Stimulated activated naive CD4-positive, alpha-beta T cell (primary cell): ENCODE measurements at regions not wholly inside any gene's neighbourhood (a gene's known extent, or its start where the extent isn't known, plus 50 kb on each side); places are given as distances from the start of the nearest gene placed in this dataset.
"Not testable (repeated sequence)": the region's sequence is repeated elsewhere in the genome, so short reads cannot be mapped to it uniquely, and the experiment has no call there.

Source experiments
- DNase-seq, 6 experiments: peaks; one replicate each; lab custom pipeline; 2025; lab: John Stamatoyannopoulos, UW

GRCh38 chr21:35170818-35171217 is 121.7 kb upstream of the RUNX1 start:
- no peak for DNase-seq

- DNase-seq, result no peak
Measured at GRCh38 chr21:35170244-35170643, 121.1 kb upstream of the RUNX1 start.

DNA sequence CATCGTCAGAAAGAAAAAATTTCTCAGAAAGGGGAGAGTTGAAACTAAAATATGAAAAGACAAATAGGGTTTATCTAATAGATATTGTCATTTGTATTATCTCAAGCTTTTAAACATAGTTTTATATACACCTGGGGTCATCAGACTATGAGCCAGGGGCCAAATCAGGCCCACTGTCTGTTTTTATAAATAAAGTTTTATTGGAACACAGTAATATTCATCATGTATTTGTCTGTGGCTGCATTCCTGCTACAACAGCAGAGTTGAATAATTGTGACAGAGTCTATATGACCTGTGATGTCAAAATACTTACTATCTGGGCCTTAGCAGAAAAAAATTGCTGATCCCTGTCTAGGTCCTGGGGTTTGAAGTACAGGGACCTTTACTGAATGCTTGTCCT is 120.5 kb upstream of the RUNX1 start:
- DNase-seq, result no peak

- no peak for DNase-seq
Measured at GRCh38 chr21:35168735-35169134, 119.6 kb upstream of the RUNX1 start.

DNA sequence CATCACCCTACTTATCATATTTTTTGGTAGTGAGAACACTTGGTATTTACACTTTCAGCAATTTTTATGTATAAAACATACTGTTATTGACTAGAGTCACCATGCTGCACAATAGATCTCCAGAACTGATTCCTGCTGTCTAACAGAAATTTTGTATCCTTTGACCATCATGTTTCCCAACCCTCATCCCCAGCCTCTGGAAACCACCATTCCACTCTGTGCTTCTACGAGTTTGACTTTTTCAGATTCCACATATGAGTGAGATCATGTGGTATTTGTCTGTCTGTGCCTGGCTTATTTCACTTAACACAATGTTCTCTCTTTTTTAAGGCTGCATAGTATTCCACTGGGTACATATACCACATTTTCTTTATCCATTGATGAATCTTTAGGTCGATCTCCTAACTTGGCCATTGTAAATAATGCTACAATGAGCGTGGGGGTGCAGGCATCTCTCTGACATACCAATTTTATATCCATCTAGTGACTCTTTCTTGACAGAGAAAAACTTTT is 115.9 kb upstream of the RUNX1 start:
- no peak for DNase-seq

- no peak for DNase-seq
Measured at GRCh38 chr21:35164380-35164779, 115.3 kb upstream of the RUNX1 start.

DNA sequence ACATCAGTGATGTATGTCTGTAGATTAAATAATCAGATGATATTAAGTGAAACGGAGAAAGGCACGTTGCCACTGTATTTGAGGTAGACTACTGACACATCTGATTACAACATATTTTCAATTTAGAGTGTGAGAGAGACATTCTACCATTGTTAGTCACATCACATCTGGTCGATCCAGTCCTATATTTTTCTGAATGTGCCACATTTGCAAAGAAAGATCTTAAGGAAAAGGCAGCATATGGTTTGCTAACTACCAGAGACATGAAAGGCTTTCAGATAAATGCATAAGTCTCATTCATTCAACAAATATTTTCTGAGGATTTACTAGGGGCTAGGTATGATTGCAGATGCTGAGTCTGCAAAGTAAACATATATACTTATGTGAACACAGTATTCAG is 114.3 kb upstream of the RUNX1 start:
- no peak for DNase-seq

- no peak for DNase-seq
Measured at GRCh38 chr21:35162831-35163230, 113.7 kb upstream of the RUNX1 start.

- no peak for DNase-seq
Measured at GRCh38 chr21:35159881-35160280, 110.8 kb upstream of the RUNX1 start.

GRCh38 chr21:35157374-35157773 is 108.3 kb upstream of the RUNX1 start:
- not testable (repeated sequence) for DNase-seq

GRCh38 chr21:35156293-35157278 is 107.5 kb upstream of the RUNX1 start:
- no peak for DNase-seq

DNA sequence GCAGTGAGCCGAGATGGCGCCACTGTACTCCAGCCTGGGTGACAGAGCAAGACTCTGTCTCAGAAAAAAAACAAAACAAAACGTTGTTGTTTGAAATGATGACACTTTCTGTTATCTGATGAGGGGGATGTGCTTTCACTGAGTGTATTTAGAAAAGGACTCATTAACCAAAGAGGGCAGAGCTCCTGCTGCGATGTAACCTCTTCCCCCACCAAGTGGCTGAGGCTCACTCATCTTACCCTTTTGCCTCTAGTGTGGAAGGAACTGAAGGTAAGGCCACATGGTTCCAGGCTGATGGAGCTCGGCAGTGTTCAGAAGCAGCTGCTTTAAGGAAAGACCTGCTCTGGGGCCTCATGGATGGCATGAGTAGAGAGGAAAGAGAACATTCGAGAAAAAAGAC is 105.7 kb upstream of the RUNX1 start:
- DNase-seq, result no peak

DNA sequence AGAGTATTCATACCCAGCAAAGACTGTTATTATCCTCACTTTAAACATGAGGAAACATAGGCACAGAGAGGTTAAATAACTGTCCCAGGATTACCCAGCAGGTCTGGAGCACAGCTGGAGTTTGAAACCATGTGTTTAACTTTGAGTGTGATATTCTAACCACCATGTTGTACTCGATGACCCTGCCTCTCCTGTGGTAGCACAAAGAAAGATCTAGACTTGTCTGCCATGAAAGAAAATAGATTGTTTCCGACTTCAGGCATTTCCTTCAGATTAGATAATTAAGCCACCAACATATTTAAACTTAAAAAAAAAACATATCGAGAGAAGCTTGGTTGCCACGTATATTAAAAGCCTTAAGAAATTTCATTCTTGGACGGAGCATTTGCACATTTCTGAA is 104.6 kb upstream of the RUNX1 start:
- no peak for DNase-seq

GRCh38 chr21:35150562-35151226 is 101.6 kb upstream of the RUNX1 start:
- DNase-seq, result no peak

GRCh38 chr21:35149698-35150097 is 100.6 kb upstream of the RUNX1 start:
- DNase-seq, result no peak

DNA sequence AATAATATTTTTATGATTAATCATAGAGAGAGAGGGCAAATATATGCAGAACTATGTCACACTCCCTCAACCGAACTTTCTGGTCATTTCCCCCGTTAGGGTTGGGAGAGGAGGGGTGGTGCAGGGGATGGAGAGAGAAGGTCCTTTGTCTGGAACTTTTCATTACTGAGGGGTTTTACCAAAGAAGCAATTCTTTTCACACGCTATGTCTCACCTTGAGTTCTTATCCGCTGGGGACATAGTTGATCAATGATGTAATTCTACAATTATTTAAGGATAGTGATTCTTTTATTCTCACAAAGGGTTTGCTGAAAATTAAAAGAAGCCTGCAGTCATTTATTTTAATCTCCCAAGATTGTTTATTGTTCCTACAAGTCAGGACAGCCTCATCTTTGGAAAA is 98.3 kb upstream of the RUNX1 start:
- no peak for DNase-seq

GRCh38 chr21:35145626-35146233 is 96.6 kb upstream of the RUNX1 start:
- no peak for DNase-seq

- no peak for DNase-seq
Measured at GRCh38 chr21:35144978-35145377, 95.9 kb upstream of the RUNX1 start.

GRCh38 chr21:35142036-35142815 is 93.1 kb upstream of the RUNX1 start:
- no peak for DNase-seq

DNA sequence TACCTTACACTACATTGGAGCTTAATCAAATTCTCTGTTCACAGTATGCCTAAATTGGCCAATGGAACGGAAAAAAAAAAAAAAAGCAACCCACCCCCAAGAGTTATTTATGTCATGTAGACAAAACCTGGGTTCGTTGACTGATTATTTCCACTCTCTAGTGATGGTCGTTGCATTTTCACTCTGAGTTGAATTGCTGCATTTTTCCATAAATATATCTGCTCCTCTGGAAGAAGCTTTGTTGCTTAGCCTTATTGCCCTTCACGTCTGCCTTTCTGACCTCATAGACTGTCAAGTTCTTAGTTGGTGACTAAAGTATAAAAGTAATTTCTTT is 90.2 kb upstream of the RUNX1 start:
- no peak for DNase-seq

GRCh38 chr21:35138665-35139381 is 89.7 kb upstream of the RUNX1 start:
- DNase-seq, result peak in 4 of 6 experiments; percentile 5 to 36 (median 16)
